HG02943 (cell line): ENCODE measurements at regions not wholly inside any gene's neighbourhood (a gene's known extent, or its start where the extent isn't known, plus 50 kb on each side); places are given as distances from the start of the nearest gene placed in this dataset.
"Not testable (repeated sequence)": the region's sequence is repeated elsewhere in the genome, so short reads cannot be mapped to it uniquely, and the experiment has no call there.

Source experiments
- ATAC-seq: cut with Tn5 transposase; IDR thresholded peaks from one replicate; pipeline ENCODE4 v1.9.1; 2021; ENCODE audit warnings: mild to moderate bottlenecking, low read depth, moderate library complexity; ENCODE audit not compliant: unreplicated experiment

GRCh38 chr4:134914250-134914649 lies 712.7 kb upstream of the PABPC4L start:
- not testable (repeated sequence) for ATAC-seq

GRCh38 chr4:134911941-134912340 lies 710.4 kb upstream of the PABPC4L start:
- no peak for ATAC-seq

- no peak for ATAC-seq
Observed at GRCh38 chr4:134906404-134907023, 704.9 kb upstream of the PABPC4L start.

- no peak for ATAC-seq
Observed at GRCh38 chr4:134905061-134905460, 703.5 kb upstream of the PABPC4L start.

- no peak for ATAC-seq
Observed at GRCh38 chr4:134888156-134888555, 686.6 kb upstream of the PABPC4L start.

GRCh38 chr4:134885436-134885835 lies 683.8 kb upstream of the PABPC4L start:
- ATAC-seq = no peak

- ATAC-seq = no peak
Observed at GRCh38 chr4:134883831-134884449, 682.4 kb upstream of the PABPC4L start.

- ATAC-seq = no peak
Observed at GRCh38 chr4:134879019-134879418, 677.4 kb upstream of the PABPC4L start.

- ATAC-seq = no peak
Observed at GRCh38 chr4:134867027-134867426, 665.4 kb upstream of the PABPC4L start.

GRCh38 chr4:134865675-134866074 lies 664.1 kb upstream of the PABPC4L start:
- no peak for ATAC-seq

- no peak for ATAC-seq
Observed at GRCh38 chr4:134862116-134862515, 660.5 kb upstream of the PABPC4L start.

GRCh38 chr4:134848681-134849080 lies 647.1 kb upstream of the PABPC4L start:
- ATAC-seq = no peak

- not testable (repeated sequence) for ATAC-seq
Observed at GRCh38 chr4:134830741-134831140, 629.2 kb upstream of the PABPC4L start.

GRCh38 chr4:134812611-134813010 lies 611.0 kb upstream of the PABPC4L start:
- no peak for ATAC-seq

- no peak for ATAC-seq
Observed at GRCh38 chr4:134807231-134807745, 605.7 kb upstream of the PABPC4L start.

- no peak for ATAC-seq
Observed at GRCh38 chr4:134798573-134798972, 597.0 kb upstream of the PABPC4L start.

- ATAC-seq = no peak
Observed at GRCh38 chr4:134787315-134787714, 585.7 kb upstream of the PABPC4L start.

- ATAC-seq = no peak
Observed at GRCh38 chr4:134780244-134780643, 578.7 kb upstream of the PABPC4L start.

GRCh38 chr4:134777606-134778005 lies 576.0 kb upstream of the PABPC4L start:
- no peak for ATAC-seq

- ATAC-seq = no peak
Observed at GRCh38 chr4:134773497-134774000, 572.0 kb upstream of the PABPC4L start.

- ATAC-seq = no peak
Observed at GRCh38 chr4:134762053-134762452, 560.5 kb upstream of the PABPC4L start.

- no peak for ATAC-seq
Observed at GRCh38 chr4:134756421-134756820, 554.8 kb upstream of the PABPC4L start.
